ENCODE measurements at regions not wholly inside any gene's neighbourhood (a gene's known extent, or its start where the extent isn't known, plus 50 kb on each side); places are given as distances from the start of the nearest gene placed in this dataset.

DNA sequence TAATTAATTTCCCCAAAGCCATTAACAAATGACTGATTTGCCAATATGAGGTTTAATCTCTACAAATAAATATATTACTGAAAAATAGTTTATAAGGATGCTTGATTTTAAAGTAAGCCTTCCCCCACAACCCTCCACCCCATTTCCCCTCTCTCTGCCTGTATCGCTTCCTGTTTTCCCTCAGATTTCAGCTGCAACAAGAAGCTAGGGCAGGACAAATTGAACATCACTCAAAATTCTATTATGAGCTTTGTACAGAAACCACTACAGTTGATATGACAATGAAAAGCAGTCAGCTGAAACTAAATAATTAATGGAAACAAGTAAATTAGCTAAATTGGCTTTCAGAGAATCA is 109.0 kb upstream of the SP4 start:
- TF ChIP-seq, protein P1, sequence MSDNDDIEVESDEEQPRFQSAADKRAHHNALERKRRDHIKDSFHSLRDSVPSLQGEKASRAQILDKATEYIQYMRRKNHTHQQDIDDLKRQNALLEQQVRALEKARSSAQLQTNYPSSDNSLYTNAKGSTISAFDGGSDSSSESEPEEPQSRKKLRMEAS (CRISPR knock-in tag; IDR thresholded peaks at IDR 0.05) = no peak
- TF ChIP-seq, protein P2, sequence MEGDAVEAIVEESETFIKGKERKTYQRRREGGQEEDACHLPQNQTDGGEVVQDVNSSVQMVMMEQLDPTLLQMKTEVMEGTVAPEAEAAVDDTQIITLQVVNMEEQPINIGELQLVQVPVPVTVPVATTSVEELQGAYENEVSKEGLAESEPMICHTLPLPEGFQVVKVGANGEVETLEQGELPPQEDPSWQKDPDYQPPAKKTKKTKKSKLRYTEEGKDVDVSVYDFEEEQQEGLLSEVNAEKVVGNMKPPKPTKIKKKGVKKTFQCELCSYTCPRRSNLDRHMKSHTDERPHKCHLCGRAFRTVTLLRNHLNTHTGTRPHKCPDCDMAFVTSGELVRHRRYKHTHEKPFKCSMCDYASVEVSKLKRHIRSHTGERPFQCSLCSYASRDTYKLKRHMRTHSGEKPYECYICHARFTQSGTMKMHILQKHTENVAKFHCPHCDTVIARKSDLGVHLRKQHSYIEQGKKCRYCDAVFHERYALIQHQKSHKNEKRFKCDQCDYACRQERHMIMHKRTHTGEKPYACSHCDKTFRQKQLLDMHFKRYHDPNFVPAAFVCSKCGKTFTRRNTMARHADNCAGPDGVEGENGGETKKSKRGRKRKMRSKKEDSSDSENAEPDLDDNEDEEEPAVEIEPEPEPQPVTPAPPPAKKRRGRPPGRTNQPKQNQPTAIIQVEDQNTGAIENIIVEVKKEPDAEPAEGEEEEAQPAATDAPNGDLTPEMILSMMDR (IDR thresholded peaks at IDR 0.05) = no peak
- TF ChIP-seq, protein P3, sequence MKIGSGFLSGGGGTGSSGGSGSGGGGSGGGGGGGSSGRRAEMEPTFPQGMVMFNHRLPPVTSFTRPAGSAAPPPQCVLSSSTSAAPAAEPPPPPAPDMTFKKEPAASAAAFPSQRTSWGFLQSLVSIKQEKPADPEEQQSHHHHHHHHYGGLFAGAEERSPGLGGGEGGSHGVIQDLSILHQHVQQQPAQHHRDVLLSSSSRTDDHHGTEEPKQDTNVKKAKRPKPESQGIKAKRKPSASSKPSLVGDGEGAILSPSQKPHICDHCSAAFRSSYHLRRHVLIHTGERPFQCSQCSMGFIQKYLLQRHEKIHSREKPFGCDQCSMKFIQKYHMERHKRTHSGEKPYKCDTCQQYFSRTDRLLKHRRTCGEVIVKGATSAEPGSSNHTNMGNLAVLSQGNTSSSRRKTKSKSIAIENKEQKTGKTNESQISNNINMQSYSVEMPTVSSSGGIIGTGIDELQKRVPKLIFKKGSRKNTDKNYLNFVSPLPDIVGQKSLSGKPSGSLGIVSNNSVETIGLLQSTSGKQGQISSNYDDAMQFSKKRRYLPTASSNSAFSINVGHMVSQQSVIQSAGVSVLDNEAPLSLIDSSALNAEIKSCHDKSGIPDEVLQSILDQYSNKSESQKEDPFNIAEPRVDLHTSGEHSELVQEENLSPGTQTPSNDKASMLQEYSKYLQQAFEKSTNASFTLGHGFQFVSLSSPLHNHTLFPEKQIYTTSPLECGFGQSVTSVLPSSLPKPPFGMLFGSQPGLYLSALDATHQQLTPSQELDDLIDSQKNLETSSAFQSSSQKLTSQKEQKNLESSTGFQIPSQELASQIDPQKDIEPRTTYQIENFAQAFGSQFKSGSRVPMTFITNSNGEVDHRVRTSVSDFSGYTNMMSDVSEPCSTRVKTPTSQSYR (CRISPR knock-in tag; IDR thresholded peaks at IDR 0.05) = no peak
- TF ChIP-seq ZNF138 (CRISPR knock-in tag; conservative IDR thresholded peaks at IDR 0.05) (no peak), NR3C1 (CRISPR knock-in tag; conservative IDR thresholded peaks at IDR 0.05; ENCODE audit: low read depth) (no peak)
- TF ChIP-seq, protein P4, sequence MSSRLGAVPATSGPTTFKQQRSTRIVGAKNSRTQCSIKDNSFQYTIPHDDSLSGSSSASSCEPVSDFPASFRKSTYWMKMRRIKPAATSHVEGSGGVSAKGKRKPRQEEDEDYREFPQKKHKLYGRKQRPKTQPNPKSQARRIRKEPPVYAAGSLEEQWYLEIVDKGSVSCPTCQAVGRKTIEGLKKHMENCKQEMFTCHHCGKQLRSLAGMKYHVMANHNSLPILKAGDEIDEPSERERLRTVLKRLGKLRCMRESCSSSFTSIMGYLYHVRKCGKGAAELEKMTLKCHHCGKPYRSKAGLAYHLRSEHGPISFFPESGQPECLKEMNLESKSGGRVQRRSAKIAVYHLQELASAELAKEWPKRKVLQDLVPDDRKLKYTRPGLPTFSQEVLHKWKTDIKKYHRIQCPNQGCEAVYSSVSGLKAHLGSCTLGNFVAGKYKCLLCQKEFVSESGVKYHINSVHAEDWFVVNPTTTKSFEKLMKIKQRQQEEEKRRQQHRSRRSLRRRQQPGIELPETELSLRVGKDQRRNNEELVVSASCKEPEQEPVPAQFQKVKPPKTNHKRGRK (CRISPR knock-in tag; IDR thresholded peaks at IDR 0.05; ENCODE audit: borderline replicate concordance) = no peak
